Keratinocyte (primary cell): ENCODE measurements at regions not wholly inside any gene's neighbourhood (a gene's known extent, or its start where the extent isn't known, plus 50 kb on each side); places are given as distances from the start of the nearest gene placed in this dataset.

Experiments
- CTCF ChIP-seq, 3 experiments: IDR thresholded peaks in 1 of 3; conservative IDR thresholded peaks in 1 of 3; optimal IDR thresholded peaks in 1 of 3; 2 replicates in 2 of 3; 3 replicates in 1 of 3; pipeline versions ENCODE3 to v1.5.1; 2011; ENCODE audit warnings: low read length in 3 of 3, mild to moderate bottlenecking in 3 of 3, moderate library complexity in 2 of 3, control low read depth in 1 of 3, inconsistent platforms in 1 of 3; ENCODE audit not compliant: insufficient read depth in 2 of 3; ENCODE audit errors: extremely low read depth in 1 of 3
- EZH2 ChIP-seq: IDR thresholded peaks from one replicate; pipeline ENCODE4 v1.6.1; 2012; ENCODE audit warnings: inconsistent platforms, mild to moderate bottlenecking, low read length, moderate library complexity

DNA sequence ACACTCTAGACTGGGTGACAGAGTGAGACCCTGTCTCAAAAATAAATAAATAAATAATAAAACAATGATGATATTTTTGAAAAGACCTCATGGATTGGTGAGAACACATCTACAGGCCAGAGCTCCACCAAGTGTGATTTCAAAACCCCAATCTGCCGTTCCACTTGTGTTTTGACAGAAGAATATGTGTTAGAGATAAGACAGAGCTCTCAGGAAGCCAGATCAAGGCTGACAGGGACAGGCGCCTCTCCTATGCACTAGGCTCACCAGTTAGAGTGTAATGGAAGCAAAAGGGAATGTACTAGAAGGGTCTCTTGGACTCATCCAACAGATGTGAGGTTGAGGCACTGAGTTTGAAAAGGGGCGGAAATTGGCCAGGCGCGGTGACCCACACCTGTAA lies 110.7 kb upstream of the ERRFI1 start:
- TF ChIP-seq CTCF (optimal IDR thresholded peaks at IDR 0.05 in 1 of 3, IDR thresholded peaks at IDR 0.05 in 1 of 3, conservative IDR thresholded peaks at IDR 0.05 in 1 of 3; ENCODE audit: extremely low read depth in 1 of 3, insufficient read depth in 2 of 3, low read length in 3 of 3) = no peak
- no peak for TF ChIP-seq EZH2
